ENCODE measurements at regions not wholly inside any gene's neighbourhood (a gene's known extent, or its start where the extent isn't known, plus 50 kb on each side); places are given as distances from the start of the nearest gene placed in this dataset.

DNA sequence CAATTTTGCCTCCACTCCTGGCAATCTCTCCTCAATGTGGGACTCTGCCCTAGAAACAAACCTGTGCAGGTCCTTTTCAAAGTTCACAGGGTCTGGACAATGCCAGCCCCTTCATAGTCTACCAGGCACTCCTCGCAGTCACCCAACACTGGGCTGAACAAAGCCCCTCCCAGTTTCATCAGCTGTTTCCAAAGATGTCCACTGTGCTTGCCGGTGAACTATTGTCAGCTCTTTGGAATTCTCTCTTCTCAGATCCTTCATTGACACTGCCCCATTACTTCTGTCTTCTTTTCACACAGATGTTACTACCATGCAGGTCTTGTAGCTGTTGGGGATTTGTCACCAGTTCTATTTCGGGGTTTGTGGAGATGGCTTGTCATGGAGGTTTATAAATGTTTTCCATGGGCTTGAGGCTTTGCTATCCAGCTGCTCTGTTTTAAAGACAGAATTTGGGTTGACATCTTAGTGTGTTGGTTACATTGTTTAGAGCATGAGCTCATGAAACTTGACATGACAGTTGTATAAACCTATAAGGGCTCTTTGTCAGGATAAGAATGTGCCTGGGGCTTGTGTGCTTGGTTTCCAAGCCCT lies 77.3 kb upstream of the DHRS4 start:
- no peak overlapping the region for H3K14ac ChIP-seq (ENCODE audit: insufficient read depth, low read length)
- no peak overlapping the region for H3K9ac ChIP-seq (ENCODE audit: extremely low read depth, insufficient read length, low read length)
- H3K79me1 ChIP-seq (ENCODE audit: insufficient read depth, low read depth, low read length, poor library complexity, severe bottlenecking) = no peaks in the 10 kb centered on the region
- H3K27me3 ChIP-seq (ENCODE audit: insufficient read depth, low read length) = no peaks in the 10 kb centered on the region
- H4K20me1 ChIP-seq (ENCODE audit: control insufficient read depth, insufficient read depth, insufficient read length) = no peaks in the 10 kb centered on the region
- no peak overlapping the region for H4K5ac ChIP-seq (ENCODE audit: insufficient read length, low read depth, low read length)
- H3K4me1 ChIP-seq (ENCODE audit: insufficient read depth, low read length) = no peaks in the 10 kb centered on the region
- H3T11ph ChIP-seq (ENCODE audit: low read length) = no peak overlapping the region
- no peak overlapping the region for H2BK5ac ChIP-seq (ENCODE audit: insufficient read length, low read length)
- peaks cover 3% of the 10 kb centered on the region for H3K27me3 Mint-ChIP-seq (ENCODE audit: low read depth)
- H3K18ac ChIP-seq (ENCODE audit: insufficient read length, low read depth, low read length) = no peak overlapping the region
- no CpG with 5 or more reads among the region's 3 CpGs for WGBS (ENCODE audit: extremely low coverage, insufficient read length, low lambda C conversion rate)
- H4K91ac ChIP-seq (ENCODE audit: insufficient read length, low read depth, low read length) = no peak overlapping the region
- H3K9me3 Mint-ChIP-seq = peaks cover 0 to 89% of the 10 kb centered on the region in 2 experiments; a peak in 3 of 5 replicates
- no peaks in the 10 kb centered on the region for H3K23me2 ChIP-seq (ENCODE audit: insufficient read length, low read depth, low read length, poor library complexity, severe bottlenecking)
- no peak overlapping the region for H2BK15ac ChIP-seq (ENCODE audit: low read depth, low read length)
- H3K4me1 Mint-ChIP-seq = no peaks in the 10 kb centered on the region
- no peak overlapping the region for H2BK20ac ChIP-seq (ENCODE audit: low read depth, low read length, poor library complexity, severe bottlenecking)
- H3K4ac ChIP-seq (ENCODE audit: low read depth, low read length) = no peak overlapping the region
- H2AK5ac ChIP-seq (ENCODE audit: insufficient read length, low read length) = no peak overlapping the region
- no peak overlapping the region for H2AFZ ChIP-seq (ENCODE audit: low read length)
- no peak overlapping the region for H4K8ac ChIP-seq (replicated peaks; ENCODE audit: insufficient read length, low read depth, low read length)
- no peak overlapping the region for H3K27ac ChIP-seq (ENCODE audit: insufficient read length, low read depth, low read length)
- no peak overlapping the region for H2BK120ac ChIP-seq (ENCODE audit: low read depth, low read length, poor library complexity, severe bottlenecking)
- peaks cover 0 to 28% (median 0%) of the 10 kb centered on the region in 3 experiments; a peak in 2 of 7 replicates for H3K36me3 Mint-ChIP-seq (ENCODE audit: insufficient read depth in 1 of 3, low read depth in 3 of 3)
- no peak overlapping the region for H3K23ac ChIP-seq (ENCODE audit: insufficient read length, low read depth, low read length)
- H3K79me2 ChIP-seq (ENCODE audit: insufficient read depth, low read length) = no peaks in the 10 kb centered on the region
- H2BK12ac ChIP-seq (ENCODE audit: insufficient read length, low read depth, low read length) = no peak overlapping the region
- no peak overlapping the region for H3K4me2 ChIP-seq (ENCODE audit: insufficient read depth, insufficient read length, low read length)
- H3K27ac Mint-ChIP-seq = no peak overlapping the region
- DNase-seq = no peak
- TF ChIP-seq, protein P1, sequence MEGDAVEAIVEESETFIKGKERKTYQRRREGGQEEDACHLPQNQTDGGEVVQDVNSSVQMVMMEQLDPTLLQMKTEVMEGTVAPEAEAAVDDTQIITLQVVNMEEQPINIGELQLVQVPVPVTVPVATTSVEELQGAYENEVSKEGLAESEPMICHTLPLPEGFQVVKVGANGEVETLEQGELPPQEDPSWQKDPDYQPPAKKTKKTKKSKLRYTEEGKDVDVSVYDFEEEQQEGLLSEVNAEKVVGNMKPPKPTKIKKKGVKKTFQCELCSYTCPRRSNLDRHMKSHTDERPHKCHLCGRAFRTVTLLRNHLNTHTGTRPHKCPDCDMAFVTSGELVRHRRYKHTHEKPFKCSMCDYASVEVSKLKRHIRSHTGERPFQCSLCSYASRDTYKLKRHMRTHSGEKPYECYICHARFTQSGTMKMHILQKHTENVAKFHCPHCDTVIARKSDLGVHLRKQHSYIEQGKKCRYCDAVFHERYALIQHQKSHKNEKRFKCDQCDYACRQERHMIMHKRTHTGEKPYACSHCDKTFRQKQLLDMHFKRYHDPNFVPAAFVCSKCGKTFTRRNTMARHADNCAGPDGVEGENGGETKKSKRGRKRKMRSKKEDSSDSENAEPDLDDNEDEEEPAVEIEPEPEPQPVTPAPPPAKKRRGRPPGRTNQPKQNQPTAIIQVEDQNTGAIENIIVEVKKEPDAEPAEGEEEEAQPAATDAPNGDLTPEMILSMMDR (conservative IDR thresholded peaks at IDR 0.05) = no peak
- H3K9me3 ChIP-seq (ENCODE audit: control insufficient read depth, low read depth, low read length) = peaks cover 6% of the 10 kb centered on the region
- no peak overlapping the region for H3K4me3 Mint-ChIP-seq
- no peak overlapping the region for H3K56ac ChIP-seq (ENCODE audit: insufficient read length, low read depth, low read length)
